ENCODE measurements at regions not wholly inside any gene's neighbourhood (a gene's known extent, or its start where the extent isn't known, plus 50 kb on each side); places are given as distances from the start of the nearest gene placed in this dataset.
"Not testable (repeated sequence)": the region's sequence is repeated elsewhere in the genome, so short reads cannot be mapped to it uniquely, and the experiment has no call there.

- DNase-seq, result no peak
Measured at GRCh38 chr1:238628110-238628509, 737.4 kb upstream of the ZP4 start.

GRCh38 chr1:238624776-238625175 lies 734.1 kb upstream of the ZP4 start:
- no peak for DNase-seq

GRCh38 chr1:238621405-238621804 lies 730.7 kb upstream of the ZP4 start:
- no peak for DNase-seq

GRCh38 chr1:238619652-238620051 lies 728.9 kb upstream of the ZP4 start:
- no peak for DNase-seq

GRCh38 chr1:238611406-238611805 lies 720.7 kb upstream of the ZP4 start:
- no peak for DNase-seq

GRCh38 chr1:238608144-238608543 lies 717.4 kb upstream of the ZP4 start:
- no peak for DNase-seq

GRCh38 chr1:238606896-238607295 lies 716.2 kb upstream of the ZP4 start:
- DNase-seq, result no peak

- no peak for DNase-seq
Measured at GRCh38 chr1:238606457-238606856, 715.7 kb upstream of the ZP4 start.

GRCh38 chr1:238604357-238604756 lies 713.6 kb upstream of the ZP4 start:
- DNase-seq, result no peak

- not testable (repeated sequence) for DNase-seq
Measured at GRCh38 chr1:238601604-238602003, 710.9 kb upstream of the ZP4 start.

- DNase-seq, result no peak
Measured at GRCh38 chr1:238596703-238597102, 706.0 kb upstream of the ZP4 start.

- no peak for DNase-seq
Measured at GRCh38 chr1:238592621-238593020, 701.9 kb upstream of the ZP4 start.

- no peak for DNase-seq
Measured at GRCh38 chr1:238589843-238590435, 699.2 kb upstream of the ZP4 start.

- DNase-seq, result no peak
Measured at GRCh38 chr1:238582816-238583215, 692.1 kb upstream of the ZP4 start.

GRCh38 chr1:238581332-238581731 lies 690.6 kb upstream of the ZP4 start:
- no peak for DNase-seq

GRCh38 chr1:238568735-238569134 lies 678.0 kb upstream of the ZP4 start:
- no peak for DNase-seq

- DNase-seq, result no peak
Measured at GRCh38 chr1:238562341-238562740, 671.6 kb upstream of the ZP4 start.

- DNase-seq, result no peak
Measured at GRCh38 chr1:238558746-238559145, 668.0 kb upstream of the ZP4 start.

- DNase-seq, result no peak
Measured at GRCh38 chr1:238558156-238558555, 667.4 kb upstream of the ZP4 start.

GRCh38 chr1:238552271-238552670 lies 661.5 kb upstream of the ZP4 start:
- DNase-seq, result no peak

GRCh38 chr1:238549137-238549536 lies 658.4 kb upstream of the ZP4 start:
- no peak for DNase-seq

GRCh38 chr1:238546118-238546517 lies 655.4 kb upstream of the ZP4 start:
- DNase-seq, result no peak

GRCh38 chr1:238537641-238538040 lies 646.9 kb upstream of the ZP4 start:
- no peak for DNase-seq

- no peak for DNase-seq
Measured at GRCh38 chr1:238530209-238530851, 639.6 kb upstream of the ZP4 start.

GRCh38 chr1:238517711-238518110 lies 627.0 kb upstream of the ZP4 start:
- DNase-seq, result no peak

Data from NCI-H1694 treated with DMSO at 0.1 percent for 48 hours (cell line).